GM18519 (cell line): ENCODE measurements at regions not wholly inside any gene's neighbourhood (a gene's known extent, or its start where the extent isn't known, plus 50 kb on each side); places are given as distances from the start of the nearest gene placed in this dataset.
"Not testable (repeated sequence)": the region's sequence is repeated elsewhere in the genome, so short reads cannot be mapped to it uniquely, and the experiment has no call there.

Experiments used
- ATAC-seq: cut with Tn5 transposase; IDR thresholded peaks from one replicate; pipeline ENCODE4 v1.9.1; 2021; ENCODE audit warnings: mild to moderate bottlenecking, moderate library complexity; ENCODE audit not compliant: unreplicated experiment, low FRiP score

DNA sequence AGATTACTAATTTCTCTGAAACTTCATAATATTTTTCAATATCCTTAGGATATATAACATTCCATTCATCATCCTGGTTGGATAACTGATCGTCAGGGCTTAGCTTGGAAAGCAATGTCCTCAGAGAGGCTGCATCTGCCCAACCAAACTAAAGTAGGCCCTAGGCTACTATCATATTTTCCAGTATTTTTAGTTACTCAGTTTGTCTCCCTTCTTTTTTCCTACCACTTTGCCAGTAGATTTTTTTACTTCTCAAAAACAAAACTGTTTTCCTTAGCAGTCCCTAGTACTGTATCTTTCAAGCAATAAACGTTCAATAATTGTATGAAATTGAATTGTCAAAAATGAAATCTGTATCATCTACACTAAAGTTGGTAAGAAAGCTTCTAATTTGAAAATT is 452.0 kb downstream of the TFEC start:
- no peak for ATAC-seq

DNA sequence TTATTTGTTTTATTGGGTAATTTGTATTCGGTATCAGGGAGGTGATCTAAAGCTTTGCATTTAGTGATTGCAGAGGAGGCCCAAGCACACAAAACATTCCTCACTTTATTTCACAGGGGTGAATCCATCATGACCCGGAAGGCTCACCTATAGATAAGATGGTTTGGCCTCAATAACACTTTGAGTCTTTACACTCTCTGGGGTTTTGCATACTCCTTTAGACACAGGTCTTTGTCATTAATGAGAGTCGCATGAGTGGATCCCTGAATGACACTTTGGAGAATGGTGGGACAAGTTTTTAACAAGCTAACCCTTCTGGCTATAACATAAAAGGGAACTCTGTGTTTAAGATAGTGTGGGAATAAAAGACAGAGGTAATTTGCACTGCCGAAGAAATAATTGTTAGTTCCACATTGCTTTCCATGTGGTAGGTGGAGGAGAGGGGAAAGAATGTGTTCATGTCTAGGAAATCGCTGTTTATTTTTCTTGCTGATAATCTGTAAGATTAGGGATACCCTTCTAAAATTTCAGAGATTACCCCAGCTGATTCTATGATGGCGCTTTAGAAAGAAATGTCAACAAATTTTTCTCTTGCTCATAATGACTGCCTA is 455.8 kb downstream of the TFEC start:
- ATAC-seq: no peak

DNA sequence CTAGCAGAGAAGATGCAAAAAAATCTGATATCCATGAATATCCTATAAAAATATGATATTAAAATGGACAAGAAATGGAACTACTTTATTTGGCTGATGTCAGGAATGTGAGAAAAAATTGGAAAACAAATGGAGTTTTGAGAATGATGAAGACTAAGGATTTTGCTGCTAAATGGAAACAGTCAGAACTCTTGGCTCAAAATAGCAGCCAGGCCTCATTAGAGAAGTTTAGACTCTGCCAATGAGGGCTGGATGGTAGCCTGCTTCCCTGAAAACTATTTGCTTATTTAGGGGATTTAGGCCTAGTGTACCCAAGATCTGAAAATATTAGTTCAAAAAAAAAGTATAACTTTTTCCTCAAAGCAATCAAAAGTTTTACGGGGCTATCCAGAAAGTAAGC is 458.5 kb downstream of the TFEC start:
- ATAC-seq: no peak

DNA sequence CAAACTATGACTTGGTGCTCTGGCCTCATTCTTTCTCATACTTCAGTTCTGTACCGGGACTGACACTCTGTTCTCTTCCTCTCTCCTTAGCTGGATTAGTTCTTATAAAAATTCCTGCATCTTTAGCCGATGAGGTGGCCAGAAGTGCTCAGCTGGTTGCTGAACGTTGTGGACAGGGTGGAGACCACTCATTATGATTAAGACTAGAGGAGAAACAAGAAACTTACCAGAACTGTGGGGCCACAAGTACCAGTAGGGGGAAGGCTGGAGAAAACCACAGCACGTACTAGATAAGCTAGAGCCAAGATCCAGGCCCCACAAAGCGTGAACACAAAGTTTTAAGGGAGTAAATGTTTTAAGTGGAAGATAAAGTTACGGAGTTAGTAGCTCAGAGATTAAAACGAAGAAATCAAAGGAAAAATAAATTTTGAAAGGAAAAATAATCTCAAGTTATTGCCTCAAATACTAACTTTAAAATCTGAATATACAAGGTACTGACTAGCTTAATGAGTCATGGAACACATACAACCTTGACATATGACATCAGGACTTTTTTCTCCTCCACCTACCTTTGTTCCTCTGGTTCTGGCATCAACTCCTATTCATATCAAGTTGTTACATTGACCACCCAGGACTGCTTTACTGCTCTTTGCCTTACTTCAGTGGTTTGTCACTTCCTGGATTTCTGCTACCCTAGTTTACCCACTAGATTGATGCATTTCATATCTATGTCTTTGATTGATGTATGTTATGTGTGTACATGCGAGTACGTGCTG is 469.0 kb downstream of the TFEC start:
- no peak for ATAC-seq

DNA sequence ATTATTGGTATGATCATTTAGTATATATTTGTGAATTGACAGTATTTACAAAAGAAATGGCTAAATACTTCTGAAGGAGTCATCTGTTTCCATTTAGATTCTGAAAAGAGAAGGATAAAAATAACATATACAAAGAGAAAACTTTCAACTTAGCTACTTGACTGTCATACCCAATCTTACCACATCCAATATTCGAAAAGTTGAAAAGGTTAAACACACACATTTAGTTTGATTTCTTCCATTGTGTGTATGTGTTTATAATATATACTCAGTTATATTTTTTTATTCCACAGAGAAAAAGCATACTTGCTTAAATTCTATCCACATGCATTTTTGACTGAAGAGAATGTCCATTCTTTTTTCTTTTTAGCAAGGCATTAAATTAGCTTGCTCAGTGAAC is 470.7 kb downstream of the TFEC start:
- ATAC-seq: no peak

DNA sequence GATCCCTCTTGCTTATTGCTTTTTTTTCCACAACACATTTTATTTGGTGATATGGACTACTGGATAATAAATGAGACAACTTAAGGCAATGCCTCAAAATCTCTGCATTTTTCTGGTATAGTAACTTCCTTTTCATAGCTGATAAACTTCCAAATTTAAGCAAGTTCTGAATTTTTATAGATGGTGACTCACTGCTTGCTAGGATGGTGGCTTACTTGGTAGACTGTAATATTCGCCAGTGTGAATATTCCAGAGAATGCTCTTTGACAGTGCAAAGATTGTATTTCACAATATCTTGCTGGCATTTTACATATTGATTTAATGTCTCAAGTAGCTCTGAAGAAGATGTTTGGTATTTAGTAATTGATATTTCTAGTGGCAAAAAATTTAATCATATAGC is 472.4 kb downstream of the TFEC start:
- no peak for ATAC-seq

DNA sequence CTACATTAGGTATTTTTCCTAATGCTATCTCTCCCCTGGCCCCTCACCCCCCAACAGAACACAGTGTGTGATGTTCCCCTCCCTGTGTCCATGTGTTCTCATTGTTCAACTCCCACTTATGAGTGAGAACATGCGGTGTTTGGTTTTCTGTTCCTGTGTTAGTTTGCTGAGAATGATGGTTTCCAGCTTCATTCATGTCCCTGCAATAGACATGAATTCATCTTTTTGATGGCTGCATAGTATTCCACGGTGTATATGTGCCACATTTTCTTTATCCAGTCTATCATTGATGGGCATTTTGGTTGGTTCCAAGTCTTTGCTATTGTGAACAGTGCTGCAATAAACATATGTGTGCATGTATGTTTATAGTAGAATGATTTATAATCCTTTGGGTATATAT is 473.3 kb downstream of the TFEC start:
- ATAC-seq: not testable (repeated sequence)

DNA sequence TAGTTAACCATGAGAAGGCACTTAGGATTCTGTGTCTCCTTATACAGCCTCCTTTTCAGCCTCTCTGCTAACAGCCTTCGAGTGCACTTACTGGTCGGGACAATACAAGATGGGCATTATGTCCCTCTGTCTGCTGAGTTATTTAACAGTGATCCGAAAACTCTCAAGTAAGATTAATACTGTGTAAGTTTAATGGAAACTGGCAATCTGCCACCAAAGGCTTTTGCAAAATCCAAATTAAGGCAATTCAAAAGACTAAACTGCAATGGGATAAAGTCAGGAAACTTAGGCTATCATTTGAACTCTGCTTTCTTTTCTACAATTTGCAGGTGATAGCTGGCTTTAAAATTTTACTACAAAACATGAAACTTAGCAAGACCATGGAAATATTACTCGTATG is 477.8 kb downstream of the TFEC start:
- no peak for ATAC-seq

DNA sequence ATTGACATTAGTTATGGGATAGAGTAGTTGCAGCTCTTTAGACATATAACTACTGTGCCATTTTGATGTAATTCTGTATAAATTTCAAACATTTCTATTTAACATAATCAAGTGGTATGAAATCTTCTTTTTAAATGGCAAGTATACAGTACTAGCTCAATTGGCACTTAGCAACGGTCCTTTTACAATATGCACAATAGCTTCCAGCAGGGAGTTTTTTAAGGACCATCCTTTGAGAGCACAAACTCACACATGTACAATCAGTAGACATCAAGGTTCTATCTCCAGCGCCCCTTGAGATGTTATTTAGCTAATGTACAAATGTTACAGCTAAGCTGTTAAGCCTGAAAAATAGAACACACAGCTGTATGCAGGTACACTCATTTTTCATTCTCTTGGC is 480.7 kb downstream of the TFEC start:
- ATAC-seq: no peak

DNA sequence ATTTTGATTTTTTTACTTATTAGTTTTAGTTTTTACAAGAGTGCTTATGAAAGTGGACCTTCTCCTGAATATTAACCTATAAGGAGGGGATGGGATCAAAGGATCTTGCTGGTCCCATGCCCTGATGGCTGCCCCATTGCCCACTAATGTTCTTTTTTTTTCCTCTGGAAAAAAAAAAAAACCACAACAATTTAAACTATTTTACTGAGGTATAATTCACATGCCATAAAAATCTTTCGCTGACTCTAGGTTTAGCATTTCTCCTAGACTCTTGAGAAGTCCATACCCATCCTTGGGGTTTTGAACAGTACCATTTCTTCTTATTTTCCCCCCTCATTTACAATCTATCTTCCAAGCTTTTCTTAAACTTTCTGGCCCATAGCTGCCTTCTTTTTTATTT is 481.8 kb downstream of the TFEC start:
- ATAC-seq: no peak

DNA sequence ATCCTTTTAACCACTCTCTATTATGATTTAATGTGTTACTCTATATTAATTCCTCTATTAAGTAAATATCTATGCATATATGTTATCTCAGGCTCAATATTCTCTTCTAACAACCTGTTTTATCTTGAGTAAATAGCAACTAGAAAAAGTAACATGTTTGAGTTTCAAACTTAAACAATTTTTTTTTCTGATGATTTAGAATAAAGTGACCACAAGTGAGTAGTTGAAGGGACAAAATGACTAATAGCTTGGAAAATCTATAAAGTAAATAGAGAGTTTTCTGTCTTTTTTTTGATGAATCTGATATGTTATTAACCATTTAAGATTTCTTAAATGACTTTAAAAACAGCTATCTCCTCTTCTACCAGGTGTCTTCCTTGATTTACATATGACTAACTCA is 483.8 kb downstream of the TFEC start:
- no peak for ATAC-seq

DNA sequence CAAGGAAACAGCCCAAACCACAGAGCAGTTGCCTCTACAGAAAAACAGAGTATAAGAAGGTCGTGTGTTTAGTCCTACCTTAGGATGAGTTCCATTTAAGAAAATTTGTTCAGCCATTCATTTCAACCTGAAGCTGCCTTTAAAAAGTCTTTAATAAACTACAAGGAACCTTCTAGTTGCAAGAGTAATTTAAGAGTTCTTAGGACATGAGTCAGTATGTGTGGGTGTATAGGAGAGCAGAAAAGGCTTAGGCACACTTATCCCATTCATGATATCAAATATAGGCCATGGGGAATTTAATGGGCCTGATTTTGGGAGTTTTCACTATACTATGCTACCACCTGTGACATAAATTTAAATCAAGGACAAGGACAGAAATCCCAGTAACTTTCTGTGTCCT is 496.8 kb downstream of the TFEC start:
- no peak for ATAC-seq

DNA sequence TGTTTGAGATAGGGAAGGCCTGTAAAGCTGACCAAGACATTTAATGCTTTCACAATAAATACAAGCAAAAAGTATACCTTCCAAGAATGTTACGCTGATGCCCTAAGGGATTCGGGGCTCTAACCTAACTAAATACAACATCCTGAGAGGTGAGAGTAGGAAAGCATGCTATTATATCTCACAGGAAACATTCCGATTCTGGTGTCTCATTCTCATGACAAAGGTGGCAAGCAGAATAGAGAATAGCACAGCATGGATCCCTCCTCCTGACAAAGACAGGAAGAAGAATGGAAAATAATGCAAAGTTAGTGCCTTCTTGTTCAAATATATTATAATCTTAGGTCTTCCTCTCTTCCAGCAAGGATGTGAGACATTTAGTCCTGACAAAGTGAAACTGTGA is 504.3 kb downstream of the TFEC start:
- ATAC-seq: no peak

DNA sequence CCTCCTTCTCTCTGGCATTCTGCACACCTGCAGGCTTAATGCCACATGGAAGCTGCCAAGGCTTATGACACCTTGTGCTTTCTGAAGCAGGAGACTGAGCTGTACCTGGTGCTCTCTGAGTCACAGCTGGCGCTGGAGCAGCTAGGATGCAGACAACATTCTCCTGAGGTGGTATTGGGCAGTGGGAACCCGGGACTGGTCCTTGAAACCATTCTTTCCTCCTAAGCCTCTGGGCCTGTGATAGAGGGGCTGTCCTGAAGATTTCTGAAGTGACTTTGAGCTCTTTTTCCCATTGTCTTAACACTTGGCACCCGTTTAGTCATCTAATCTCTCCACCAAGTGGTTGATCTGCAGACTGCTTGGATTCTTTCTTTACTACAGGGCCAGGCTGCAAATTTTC is 508.4 kb downstream of the TFEC start:
- no peak for ATAC-seq

DNA sequence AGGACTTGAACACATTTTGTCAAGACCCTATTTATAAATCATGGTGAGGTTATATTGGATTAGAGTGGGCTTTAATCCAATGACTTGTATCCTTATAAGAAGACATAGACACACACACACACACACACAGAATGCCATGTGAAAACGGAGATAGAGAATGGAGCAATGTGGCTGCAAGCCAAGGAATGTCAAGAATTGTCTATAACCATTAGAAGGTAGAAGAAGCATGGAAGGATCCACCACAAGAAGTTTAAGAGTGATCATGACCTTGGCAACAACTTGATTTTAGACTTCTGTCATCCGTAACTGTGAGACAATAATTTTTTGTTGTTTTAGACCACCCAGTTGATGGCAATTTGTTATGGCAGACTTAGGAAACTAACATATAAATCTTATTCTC is 514.2 kb downstream of the TFEC start:
- ATAC-seq: no peak

DNA sequence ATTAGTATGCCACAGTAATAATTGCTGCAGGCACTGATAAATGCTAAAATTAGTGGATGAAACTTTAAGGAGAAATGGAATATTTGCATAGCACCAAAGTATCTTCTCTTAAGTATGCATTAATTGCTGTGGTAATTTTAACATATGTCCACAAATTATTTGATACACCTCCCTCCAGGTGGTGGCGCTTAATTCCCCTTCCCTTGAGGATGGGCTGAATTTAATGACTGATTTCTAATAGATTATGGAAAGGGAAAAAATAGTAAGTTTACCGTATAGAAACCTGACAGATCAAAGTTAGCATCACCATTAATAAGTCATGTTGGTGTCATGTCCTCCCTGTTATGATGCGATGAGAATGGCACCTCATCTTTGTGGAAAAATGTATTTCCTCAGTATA is 519.2 kb downstream of the TFEC start:
- no peak for ATAC-seq

DNA sequence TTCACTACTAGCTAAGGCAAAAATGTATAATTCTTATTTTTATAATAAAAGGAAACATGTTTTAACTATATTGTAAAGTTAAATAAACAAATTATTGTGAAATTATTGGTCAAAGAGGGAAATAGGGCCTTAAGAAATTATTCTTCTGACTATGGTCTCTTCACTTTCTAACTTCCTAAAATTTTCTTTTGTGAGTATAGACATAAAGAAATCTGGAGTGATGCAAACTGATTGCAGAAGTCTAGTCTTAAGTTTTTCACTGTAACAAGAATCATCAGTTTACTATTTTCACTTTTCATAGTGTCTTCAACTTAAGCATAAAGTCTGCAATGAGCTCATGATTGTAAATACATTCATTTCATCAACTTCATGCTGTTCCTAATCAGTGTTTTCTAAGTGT is 525.4 kb downstream of the TFEC start:
- no peak for ATAC-seq

DNA sequence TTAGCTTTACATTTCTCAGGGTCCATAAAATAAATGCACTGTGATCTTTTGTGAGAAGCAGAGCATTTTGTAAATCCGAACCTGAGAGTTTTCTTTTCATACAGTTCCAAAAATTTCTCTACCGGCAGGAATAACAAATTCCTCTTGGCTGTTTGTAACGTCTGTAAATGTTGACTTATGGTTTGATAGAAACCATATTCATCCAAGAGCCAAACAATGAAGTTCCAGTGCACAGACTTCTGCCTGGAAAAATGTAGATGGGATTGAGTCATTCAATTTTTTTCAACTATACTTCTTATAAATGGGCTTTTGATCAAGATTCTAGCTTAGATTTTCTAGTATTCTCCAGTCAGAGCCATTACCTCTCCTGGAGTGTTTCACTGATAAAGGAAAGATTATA is 530.6 kb downstream of the TFEC start:
- ATAC-seq: no peak

DNA sequence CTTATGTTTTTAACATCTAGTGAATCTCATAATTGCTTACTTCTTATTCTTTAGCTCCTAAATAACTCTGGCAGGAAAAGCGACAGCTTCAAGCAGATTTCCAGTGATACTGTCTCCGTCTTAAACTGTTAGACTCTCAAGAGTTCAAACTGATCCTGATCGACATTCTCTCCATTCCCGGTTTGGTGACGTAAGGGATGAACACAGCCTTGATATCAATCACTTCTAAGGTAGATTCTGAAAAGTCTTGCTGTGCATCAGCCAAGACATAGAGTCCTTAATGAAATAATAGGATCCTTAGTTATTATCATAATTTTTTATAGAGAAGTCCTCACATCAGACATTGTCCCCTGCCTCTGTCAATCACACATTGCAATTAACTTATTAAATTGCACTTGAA is 534.6 kb downstream of the TFEC start:
- no peak for ATAC-seq

DNA sequence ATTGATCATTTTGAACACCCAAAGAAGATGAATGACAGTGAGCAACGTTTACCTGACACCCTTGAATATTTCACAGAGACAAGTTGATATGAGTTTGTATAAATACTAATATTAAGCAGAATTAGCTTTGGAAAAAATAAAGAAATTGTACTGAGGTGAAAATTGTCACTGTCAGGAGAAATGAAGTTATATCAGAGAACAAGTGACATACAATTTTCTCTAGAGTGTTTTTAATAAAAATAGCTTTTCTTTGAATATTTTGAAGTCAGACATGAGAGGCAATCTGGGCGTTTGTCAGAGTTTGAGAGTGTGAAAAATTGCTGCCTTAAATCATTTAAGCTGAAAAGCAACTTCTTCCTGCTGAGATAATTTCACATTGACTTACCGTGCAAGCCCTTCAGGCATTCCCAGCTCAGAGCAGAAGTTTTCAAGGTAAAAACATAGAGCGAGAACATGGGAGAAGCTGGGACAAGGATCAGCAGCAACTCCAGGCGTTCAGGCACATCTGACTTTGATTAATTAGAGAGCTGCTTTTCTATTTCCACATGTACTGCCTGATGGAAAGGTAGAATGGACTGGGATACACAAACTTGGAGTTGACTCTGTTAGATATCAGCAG is 535.9 kb downstream of the TFEC start:
- no peak for ATAC-seq

DNA sequence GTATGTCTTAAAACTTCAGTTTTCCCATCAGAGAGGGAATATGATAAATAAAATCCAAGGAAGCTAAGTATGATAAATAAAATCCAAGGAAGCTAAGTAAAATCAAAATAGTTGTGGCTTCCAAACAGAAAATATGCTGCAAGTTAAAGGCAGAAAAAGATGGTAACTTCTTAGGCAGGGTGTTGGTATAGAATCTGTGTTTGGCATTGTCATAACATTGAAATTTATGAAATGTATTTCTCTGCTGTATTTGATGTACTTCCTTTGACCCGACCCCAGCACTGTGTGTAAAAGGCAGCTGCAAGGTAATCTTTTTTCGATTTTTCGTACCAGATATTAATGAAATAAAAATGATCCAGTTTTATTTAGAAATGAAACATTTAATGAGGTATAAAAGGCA is 537.2 kb downstream of the TFEC start:
- no peak for ATAC-seq

DNA sequence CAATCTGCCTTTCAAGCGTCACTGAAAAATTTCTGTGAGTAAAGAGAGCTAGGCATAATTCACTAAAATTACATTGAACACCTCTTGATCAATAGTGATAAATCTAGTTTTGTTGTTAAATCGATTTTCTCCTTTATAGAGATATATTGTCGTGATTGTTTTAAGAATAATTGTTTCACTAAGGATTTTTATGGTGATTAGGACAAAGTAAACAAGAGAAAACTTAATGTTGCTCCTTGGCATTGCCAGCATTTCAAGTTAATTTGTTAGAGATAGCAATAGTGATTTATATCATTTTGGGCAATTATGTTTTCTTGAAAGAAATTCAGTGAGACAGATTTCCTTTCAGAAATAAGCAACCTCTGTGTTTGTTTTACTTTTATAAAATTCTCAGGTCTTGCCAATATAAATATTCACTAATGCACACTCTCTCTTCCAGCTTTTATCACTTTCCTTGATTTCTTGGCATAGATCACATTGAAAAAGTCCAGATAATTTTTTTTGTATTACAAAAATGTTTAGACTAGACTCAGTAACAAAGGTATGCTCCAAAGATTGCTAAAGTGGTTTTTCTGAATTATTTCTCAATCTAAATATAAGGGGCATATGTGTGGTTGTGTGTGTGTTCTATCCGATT is 538.7 kb downstream of the TFEC start:
- ATAC-seq: no peak
